GM23248 (cell line): ENCODE measurements at regions not wholly inside any gene's neighbourhood (a gene's known extent, or its start where the extent isn't known, plus 50 kb on each side); places are given as distances from the start of the nearest gene placed in this dataset.

Experiments used
- DNase-seq: peaks from one replicate; pipeline ENCODE4 v3.0.0-alpha.2; 2015
- H2AFZ ChIP-seq: fragments of 200-600 bp; sonication (generic); 2 replicates; pipeline ENCODE4 v1.6.1; 2016; ENCODE audit warnings: antibody characterized with exemption
- H3F3A ChIP-seq: fragments of 200-600 bp; sonication (generic); 2 replicates; pipeline ENCODE4 v1.6.1; 2016; ENCODE audit warnings: mild to moderate bottlenecking, antibody characterized with exemption, mixed run types; ENCODE audit not compliant: insufficient read depth
- H3K27ac ChIP-seq: fragments of 200-600 bp; sonication (generic); 2 replicates; pipeline ENCODE4 v1.5.1; 2016; ENCODE audit warnings: mild to moderate bottlenecking
- H3K27me3 ChIP-seq: fragments of 200-600 bp; sonication (generic); replicated peaks from 2 replicates; pipeline ENCODE4 v1.6.1; 2016; ENCODE audit warnings: mild to moderate bottlenecking; ENCODE audit not compliant: insufficient read depth
- H3K36me3 ChIP-seq: fragments of 200-600 bp; sonication (generic); 2 replicates; pipeline ENCODE4 v1.6.1; 2016; ENCODE audit warnings: low read depth, mild to moderate bottlenecking
- H3K4me1 ChIP-seq: fragments of 200-600 bp; sonication (generic); 2 replicates; pipeline ENCODE4 v1.6.1; 2016; ENCODE audit warnings: mild to moderate bottlenecking; ENCODE audit not compliant: insufficient read depth
- H3K4me2 ChIP-seq: fragments of 200-600 bp; sonication (generic); one replicate; pipeline ENCODE4 v1.6.1; 2016; ENCODE audit warnings: mild to moderate bottlenecking; ENCODE audit not compliant: unreplicated experiment
- H3K4me3 ChIP-seq: fragments of 200-600 bp; sonication (generic); 2 replicates; pipeline ENCODE4 v1.5.1; 2016; ENCODE audit warnings: mild to moderate bottlenecking
- H3K79me2 ChIP-seq: fragments of 200-600 bp; sonication (generic); 2 replicates; pipeline ENCODE4 v1.6.1; 2016; ENCODE audit warnings: mild to moderate bottlenecking; ENCODE audit not compliant: insufficient read depth
- H3K9ac ChIP-seq: fragments of 200-600 bp; sonication (generic); 2 replicates; pipeline ENCODE4 v1.6.1; 2016; ENCODE audit warnings: mild to moderate bottlenecking
- H3K9me2 ChIP-seq: fragments of 200-600 bp; sonication (generic); 2 replicates; pipeline ENCODE4 v1.6.1; 2016; ENCODE audit warnings: mixed run types, mild to moderate bottlenecking, moderate library complexity; ENCODE audit not compliant: insufficient read depth
- H3K9me3 ChIP-seq: fragments of 200-600 bp; sonication (generic); one replicate; pipeline ENCODE4 v1.6.1; 2017; ENCODE audit warnings: low read depth
- H4K20me1 ChIP-seq: fragments of 200-600 bp; sonication (generic); 2 replicates; pipeline ENCODE4 v1.6.0; 2016; ENCODE audit not compliant: insufficient read depth
- EZH2 ChIP-seq: fragments of 200-600 bp; sonication (generic); IDR thresholded peaks from 2 replicates; pipeline ENCODE4 v1.6.1; 2018; ENCODE audit warnings: antibody characterized with exemption, mild to moderate bottlenecking; ENCODE audit not compliant: insufficient read depth, poor library complexity, severe bottlenecking
- EZH2phosphoT487 ChIP-seq: fragments of 200-600 bp; sonication (generic); IDR thresholded peaks from 2 replicates; pipeline ENCODE4 v1.6.1; 2018; ENCODE audit warnings: antibody characterized with exemption, moderate library complexity, mild to moderate bottlenecking, low read depth; ENCODE audit not compliant: insufficient read depth
- WGBS, 2 experiments: methylation state at CpG; one replicate each; pipeline ENCODE4 v1.1.6; 2015 to 2017; ENCODE audit warnings: low lambda C conversion rate in 2 of 2, low coverage in 1 of 2; ENCODE audit errors: missing lambda C conversion rate in 2 of 2; 5-methylcytosine and 5-hydroxymethylcytosine counted together
- in situ Hi-C: fragments of 300-500 bp; cut with MboI; formaldehyde crosslinking; loops from 2 replicates; pipeline ENCODE4 v1.15.0; 2020

DNA sequence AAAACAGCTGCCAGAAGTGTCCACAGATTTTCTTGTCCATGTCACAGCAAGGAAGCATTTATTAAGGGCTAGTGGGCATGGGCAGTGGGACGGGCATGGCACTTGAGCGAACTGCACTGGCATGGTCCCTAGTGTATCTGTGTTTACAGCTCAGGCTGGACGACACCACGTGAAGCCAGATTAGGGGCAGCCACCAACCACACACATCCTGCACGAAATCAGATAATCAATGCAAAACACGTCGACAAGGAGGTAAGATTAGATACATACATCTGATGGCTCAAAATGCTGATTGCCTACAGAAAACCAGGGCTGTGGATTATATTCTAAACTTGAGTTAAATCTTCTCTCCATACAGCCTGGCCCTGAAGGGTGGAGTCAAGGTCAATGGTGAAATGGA lies 103.8 kb upstream of the ATP6AP2 start:
- 61 to 68% methylated on average over 7 of the region's 7 CpGs for WGBS, 2 experiments
- TF ChIP-seq EZH2 = no peak
- no peak for TF ChIP-seq EZH2phosphoT487
- H3K4me3 ChIP-seq = no peak overlapping the region
- no peaks in the 10 kb centered on the region for H3K36me3 ChIP-seq
- H3K9me2 ChIP-seq = no peaks in the 10 kb centered on the region
- no peaks in the 10 kb centered on the region for H3F3A ChIP-seq
- no peak overlapping the region for H3K9ac ChIP-seq
- no peaks in the 10 kb centered on the region for H3K4me1 ChIP-seq
- H3K27ac ChIP-seq = no peak overlapping the region
- no peak overlapping the region for H2AFZ ChIP-seq
- in situ Hi-C loops = no loop called here
- H3K4me2 ChIP-seq = no peak overlapping the region
- no peaks in the 10 kb centered on the region for H3K27me3 ChIP-seq
- H3K79me2 ChIP-seq = no peaks in the 10 kb centered on the region
- H3K9me3 ChIP-seq = no peaks in the 10 kb centered on the region
- no peaks in the 10 kb centered on the region for H4K20me1 ChIP-seq
- no peak for DNase-seq

DNA sequence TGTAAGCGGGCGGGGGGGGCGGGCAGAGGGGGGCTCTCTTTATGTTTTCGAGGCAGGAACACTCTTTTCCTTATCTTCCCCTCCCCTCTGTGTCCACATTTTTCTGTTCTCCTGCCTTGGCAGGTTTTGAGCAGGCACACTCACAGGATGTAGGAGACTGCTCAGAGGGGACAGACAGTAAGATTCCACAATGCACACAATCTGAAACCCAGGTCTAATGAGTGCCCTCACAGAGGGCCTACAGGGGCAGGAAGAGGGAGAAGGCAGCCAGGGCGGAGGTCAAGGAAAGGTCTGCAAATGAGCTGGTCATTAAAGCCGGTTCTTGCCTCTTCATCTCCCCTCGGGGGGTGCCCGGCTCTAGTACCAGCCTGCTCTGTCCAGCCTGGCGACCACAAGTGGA lies 106.1 kb upstream of the ATP6AP2 start:
- no peak overlapping the region for H2AFZ ChIP-seq
- no peaks in the 10 kb centered on the region for H4K20me1 ChIP-seq
- no peak overlapping the region for H3K27ac ChIP-seq
- H3K36me3 ChIP-seq = no peaks in the 10 kb centered on the region
- no peak overlapping the region for H3K9ac ChIP-seq
- in situ Hi-C loops = no loop called here
- H3K27me3 ChIP-seq = no peaks in the 10 kb centered on the region
- no peaks in the 10 kb centered on the region for H3K4me1 ChIP-seq
- H3F3A ChIP-seq = no peaks in the 10 kb centered on the region
- TF ChIP-seq EZH2phosphoT487 (no peak), EZH2 (no peak)
- no peak overlapping the region for H3K4me3 ChIP-seq
- H3K9me2 ChIP-seq = no peaks in the 10 kb centered on the region
- no peaks in the 10 kb centered on the region for H3K79me2 ChIP-seq
- WGBS, 2 experiments = 58 to 100% methylated on average over 1 to 9 of the region's 9 CpGs
- H3K4me2 ChIP-seq = no peak overlapping the region
- no peak for DNase-seq
- H3K9me3 ChIP-seq = no peaks in the 10 kb centered on the region

DNA sequence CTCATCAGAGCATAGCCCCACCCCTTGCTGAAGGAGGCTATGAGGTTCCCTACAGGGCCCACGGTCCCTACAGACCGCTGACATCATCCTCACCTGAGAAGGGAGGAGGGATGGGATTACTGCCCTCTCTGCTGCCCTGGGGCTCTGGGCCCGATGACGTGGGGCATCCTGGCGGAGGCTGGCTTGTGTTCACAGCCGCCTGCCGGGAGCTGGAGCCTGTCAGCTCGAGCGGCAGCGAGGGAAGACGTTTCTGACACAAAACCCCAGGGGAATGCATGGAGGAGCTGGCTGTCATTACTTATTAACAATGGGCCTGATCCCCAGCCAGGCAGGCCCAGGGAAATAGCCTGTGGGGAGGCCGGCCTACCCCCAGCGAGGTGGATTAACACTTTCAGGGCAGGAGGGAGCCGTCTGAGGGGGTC lies 106.6 kb upstream of the ATP6AP2 start:
- no peak overlapping the region for H2AFZ ChIP-seq
- H3K9ac ChIP-seq = no peak overlapping the region
- H3K27me3 ChIP-seq = no peaks in the 10 kb centered on the region
- 7 to 10% methylated on average over 3 to 13 of the region's 14 CpGs for WGBS, 2 experiments
- H3K27ac ChIP-seq = no peak overlapping the region
- no peaks in the 10 kb centered on the region for H3K9me3 ChIP-seq
- H3K9me2 ChIP-seq = no peaks in the 10 kb centered on the region
- no peaks in the 10 kb centered on the region for H3K4me1 ChIP-seq
- in situ Hi-C loops = no loop called here
- no peaks in the 10 kb centered on the region for H3F3A ChIP-seq
- no peak overlapping the region for H3K4me2 ChIP-seq
- H3K79me2 ChIP-seq = no peaks in the 10 kb centered on the region
- no peak overlapping the region for H3K4me3 ChIP-seq
- TF ChIP-seq EZH2phosphoT487 (no peak), EZH2 (no peak)
- no peaks in the 10 kb centered on the region for H4K20me1 ChIP-seq
- peak; percentile 28 for DNase-seq
- no peaks in the 10 kb centered on the region for H3K36me3 ChIP-seq

DNA sequence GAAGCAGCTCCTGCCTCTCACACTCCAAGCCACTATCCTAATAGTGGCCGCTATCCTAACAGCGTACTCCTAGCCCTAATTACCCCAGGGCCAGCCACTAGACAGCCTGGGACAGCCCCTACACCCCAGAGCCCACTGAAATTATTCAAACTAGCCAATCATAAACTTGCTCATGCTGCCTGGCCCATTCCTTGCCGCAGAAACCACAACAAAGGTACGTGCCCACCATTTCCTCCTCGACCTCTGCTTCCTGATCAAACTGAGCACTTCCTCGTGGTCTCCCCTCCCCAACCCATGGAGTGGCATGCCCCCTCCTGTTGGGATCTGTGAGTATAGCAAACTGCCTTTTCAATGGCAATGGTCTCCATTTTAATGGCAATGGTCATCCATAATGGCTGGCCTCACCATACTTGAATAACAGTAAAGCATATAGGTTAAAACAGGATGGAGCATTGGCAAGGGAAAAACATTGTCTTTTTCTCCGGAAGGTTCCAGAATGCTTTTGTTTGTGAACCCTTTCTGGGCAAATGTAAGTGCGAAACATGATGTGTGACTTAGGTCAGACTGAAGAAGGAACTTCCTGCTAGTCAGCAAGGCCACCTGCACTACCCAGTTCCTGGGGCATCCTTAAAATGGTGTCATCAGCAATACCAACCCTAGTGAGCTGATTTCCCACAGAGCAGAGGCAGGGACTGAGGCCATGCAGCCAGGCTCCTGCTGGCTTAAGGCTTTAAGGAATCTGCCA lies 107.1 kb upstream of the ATP6AP2 start:
- Histone ChIP-seq H3K9ac (no peak overlapping the region), H2AFZ (no peak overlapping the region), H3K4me2 (no peak overlapping the region), H3K4me3 (no peak overlapping the region), H3K79me2 (no peaks in the 10 kb centered on the region), H3K9me2 (no peaks in the 10 kb centered on the region), H4K20me1 (no peaks in the 10 kb centered on the region), H3K27me3 (no peaks in the 10 kb centered on the region), H3F3A (no peaks in the 10 kb centered on the region), H3K9me3 (no peaks in the 10 kb centered on the region), H3K27ac (no peak overlapping the region), H3K36me3 (no peaks in the 10 kb centered on the region), H3K4me1 (no peaks in the 10 kb centered on the region)
- no peak for DNase-seq
- in situ Hi-C loops = no loop called here
- no peak for TF ChIP-seq EZH2phosphoT487
- no peak for TF ChIP-seq EZH2
- 89 to 95% methylated on average over 7 to 8 of the region's 8 CpGs for WGBS, 2 experiments
